Stomach smooth muscle (tissue), 2 donors: ENCODE measurements at regions not wholly inside any gene's neighbourhood (a gene's known extent, or its start where the extent isn't known, plus 50 kb on each side); places are given as distances from the start of the nearest gene placed in this dataset.

Source experiments
- H3K27ac ChIP-seq: one replicate; pipeline ENCODE4 v1.7.0; 2013; ENCODE audit warnings: mild to moderate bottlenecking, low read length, inconsistent platforms
- H3K27me3 ChIP-seq, 2 donors: one replicate each; pipeline ENCODE4 v1.7.0; 2013; ENCODE audit warnings: low read length in 2 of 2; ENCODE audit not compliant: insufficient read depth in 2 of 2, control insufficient read depth in 1 of 2
- H3K36me3 ChIP-seq, 2 donors: one replicate each; pipeline ENCODE4 v1.7.0; 2013; ENCODE audit warnings: low read length in 2 of 2; ENCODE audit not compliant: control insufficient read depth in 2 of 2, insufficient read depth in 2 of 2
- H3K4me1 ChIP-seq: one replicate; pipeline ENCODE4 v1.7.0; 2013; ENCODE audit warnings: low read length; ENCODE audit not compliant: control insufficient read depth, insufficient read depth
- H3K4me3 ChIP-seq, 2 donors: one replicate each; pipeline ENCODE4 v1.7.0; 2013; ENCODE audit warnings: low read length in 2 of 2
- H3K9ac ChIP-seq, 2 donors: one replicate each; pipeline ENCODE4 v1.7.0; 2013; ENCODE audit warnings: low read length in 2 of 2, mild to moderate bottlenecking in 1 of 2
- H3K9me3 ChIP-seq, 2 donors: one replicate each; pipeline ENCODE4 v1.7.0; 2013; ENCODE audit warnings: low read length in 2 of 2; ENCODE audit not compliant: control insufficient read depth in 2 of 2
- donor health status: healthy.
- donor health status: Pancreatic carcinoma.

- Histone ChIP-seq H3K4me3 (no peak overlapping the region), H3K36me3 (no peaks in the 10 kb centered on the region), H3K4me1 (no peaks in the 10 kb centered on the region), H3K9me3 (no peaks in the 10 kb centered on the region), H3K9ac (no peak overlapping the region), H3K27me3 (no peaks in the 10 kb centered on the region), H3K27ac (no peak overlapping the region)
These were observed 1521.3 kb upstream of the AGA start for GRCh38 chr4:178963446-178964045.

GRCh38 chr4:178966644-178967043 lies 1524.4 kb upstream of the AGA start:
- no peaks in the 10 kb centered on the region for H3K27me3 ChIP-seq
- H3K27ac ChIP-seq = no peak overlapping the region
- no peak overlapping the region for H3K9ac ChIP-seq
- H3K4me1 ChIP-seq = no peaks in the 10 kb centered on the region
- no peak overlapping the region for H3K4me3 ChIP-seq
- no peaks in the 10 kb centered on the region for H3K36me3 ChIP-seq
- no peaks in the 10 kb centered on the region for H3K9me3 ChIP-seq

DNA sequence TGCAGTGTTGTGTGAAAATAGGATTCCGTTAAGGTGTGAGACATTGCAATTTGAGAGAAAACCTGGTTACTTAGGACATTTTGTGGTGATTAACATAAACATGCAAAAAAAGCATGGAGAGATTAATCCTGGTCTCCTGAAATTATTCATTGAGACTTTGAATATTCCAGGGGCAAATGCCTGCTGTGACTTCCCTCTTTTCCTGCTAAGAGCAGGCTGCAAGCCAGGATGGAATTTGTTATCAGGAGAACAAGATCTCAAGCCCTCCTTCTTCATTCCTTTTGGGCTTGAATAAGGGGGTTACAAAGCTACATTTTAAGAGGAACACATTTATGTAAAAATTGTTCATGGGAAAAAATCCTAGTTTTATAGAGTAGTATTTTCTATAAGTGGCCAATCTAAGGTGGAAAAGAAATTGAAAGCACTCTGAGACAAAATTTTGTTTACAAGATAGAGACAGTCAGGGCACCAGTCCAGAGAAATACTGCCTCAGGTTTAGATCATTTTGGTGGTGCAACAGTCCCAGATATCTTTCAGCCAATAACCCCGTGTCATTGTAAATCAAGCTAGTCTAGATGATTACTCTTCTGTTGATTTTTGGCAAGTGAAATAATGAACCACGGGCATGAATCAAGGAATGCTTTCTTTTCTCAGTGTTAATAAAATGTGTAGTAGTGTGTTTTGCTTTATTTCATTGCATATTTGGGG lies 1528.3 kb upstream of the AGA start:
- Histone ChIP-seq H3K4me1 (no peaks in the 10 kb centered on the region), H3K27me3 (no peaks in the 10 kb centered on the region), H3K9me3 (no peaks in the 10 kb centered on the region), H3K4me3 (no peak overlapping the region), H3K9ac (no peak overlapping the region), H3K27ac (no peak overlapping the region), H3K36me3 (no peaks in the 10 kb centered on the region)

GRCh38 chr4:178976861-178977260 lies 1534.6 kb upstream of the AGA start:
- H3K4me1 ChIP-seq = no peaks in the 10 kb centered on the region
- no peak overlapping the region for H3K27ac ChIP-seq
- H3K4me3 ChIP-seq = no peak overlapping the region
- no peaks in the 10 kb centered on the region for H3K36me3 ChIP-seq
- no peaks in the 10 kb centered on the region for H3K9me3 ChIP-seq
- no peak overlapping the region for H3K9ac ChIP-seq
- H3K27me3 ChIP-seq = no peaks in the 10 kb centered on the region

- Histone ChIP-seq H3K9ac (no peak overlapping the region), H3K27ac (no peak overlapping the region), H3K4me3 (no peak overlapping the region), H3K27me3 (no peaks in the 10 kb centered on the region), H3K4me1 (no peaks in the 10 kb centered on the region), H3K9me3 (no peaks in the 10 kb centered on the region), H3K36me3 (no peaks in the 10 kb centered on the region)
These were observed 1551.1 kb upstream of the AGA start for GRCh38 chr4:178993306-178993705.

DNA sequence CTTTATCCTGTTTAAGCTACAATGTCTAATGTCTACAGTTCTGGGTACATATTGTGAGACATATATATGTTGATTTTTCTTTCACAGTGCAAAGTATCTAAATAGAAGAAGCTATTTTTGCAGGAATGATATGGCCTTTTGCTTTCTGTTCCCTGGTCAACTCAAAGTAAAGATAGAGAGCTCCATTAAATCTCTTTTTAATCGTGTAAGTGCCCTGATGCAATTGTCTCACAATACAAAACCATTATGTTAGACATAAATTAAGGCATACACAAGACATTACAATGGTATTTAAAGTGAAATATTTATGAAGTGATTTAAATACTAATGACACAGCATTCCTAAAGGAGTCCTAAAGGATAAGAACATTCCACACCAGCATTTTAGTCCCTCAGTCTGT lies 1559.7 kb upstream of the AGA start:
- H3K27ac ChIP-seq = no peak overlapping the region
- H3K4me1 ChIP-seq = no peaks in the 10 kb centered on the region
- H3K36me3 ChIP-seq = no peaks in the 10 kb centered on the region
- H3K9ac ChIP-seq = no peak overlapping the region
- H3K4me3 ChIP-seq = no peak overlapping the region
- no peaks in the 10 kb centered on the region for H3K27me3 ChIP-seq
- no peaks in the 10 kb centered on the region for H3K9me3 ChIP-seq

GRCh38 chr4:179007755-179008154 lies 1565.5 kb upstream of the AGA start:
- H3K4me3 ChIP-seq = no peak overlapping the region
- no peaks in the 10 kb centered on the region for H3K36me3 ChIP-seq
- H3K27ac ChIP-seq = no peak overlapping the region
- no peaks in the 10 kb centered on the region for H3K4me1 ChIP-seq
- no peak overlapping the region for H3K9ac ChIP-seq
- H3K9me3 ChIP-seq = no peaks in the 10 kb centered on the region
- H3K27me3 ChIP-seq = no peaks in the 10 kb centered on the region

DNA sequence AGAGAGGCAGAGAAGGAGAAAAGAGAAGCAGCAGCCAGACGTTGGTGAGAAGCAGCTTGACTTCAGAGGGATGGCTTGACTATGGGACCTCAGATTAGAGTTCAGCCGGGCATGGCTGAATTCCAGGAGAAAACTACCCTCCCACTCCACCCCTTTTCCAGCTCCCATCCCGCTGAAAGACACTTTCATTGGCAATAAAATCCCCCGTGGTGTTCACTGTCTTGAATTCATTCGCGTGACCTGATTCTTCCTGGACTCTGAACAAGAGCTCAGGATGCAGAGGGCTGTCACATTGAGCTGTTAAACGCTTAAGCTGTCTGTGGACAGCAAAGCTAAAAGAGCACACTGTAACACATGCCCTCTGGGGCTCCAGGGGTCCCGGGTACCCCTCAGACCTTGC lies 1575.3 kb upstream of the AGA start:
- Histone ChIP-seq H3K27ac (no peak overlapping the region), H3K9ac (no peak overlapping the region), H3K9me3 (no peaks in the 10 kb centered on the region), H3K27me3 (no peaks in the 10 kb centered on the region), H3K36me3 (no peaks in the 10 kb centered on the region), H3K4me1 (no peaks in the 10 kb centered on the region), H3K4me3 (no peak overlapping the region)

DNA sequence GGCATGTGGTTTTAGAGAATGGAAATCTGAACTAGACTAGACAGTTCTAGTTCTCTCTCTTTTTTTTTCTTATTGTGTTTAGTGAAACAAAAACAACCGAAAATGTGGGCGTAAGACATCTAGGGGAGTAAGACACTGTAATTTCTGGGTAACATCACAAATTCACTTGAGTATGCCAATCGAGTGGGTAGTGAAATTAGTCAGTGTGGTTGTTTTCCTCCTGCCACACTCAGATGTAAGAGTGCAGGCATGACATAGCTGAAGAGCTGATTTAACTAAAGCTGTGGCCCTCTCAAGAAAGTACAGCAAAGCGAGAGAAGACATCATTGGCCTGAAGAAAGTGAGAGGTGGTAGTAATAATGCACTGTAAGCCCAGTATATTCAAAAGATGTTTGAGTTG lies 1585.3 kb upstream of the AGA start:
- H3K27me3 ChIP-seq = no peaks in the 10 kb centered on the region

DNA sequence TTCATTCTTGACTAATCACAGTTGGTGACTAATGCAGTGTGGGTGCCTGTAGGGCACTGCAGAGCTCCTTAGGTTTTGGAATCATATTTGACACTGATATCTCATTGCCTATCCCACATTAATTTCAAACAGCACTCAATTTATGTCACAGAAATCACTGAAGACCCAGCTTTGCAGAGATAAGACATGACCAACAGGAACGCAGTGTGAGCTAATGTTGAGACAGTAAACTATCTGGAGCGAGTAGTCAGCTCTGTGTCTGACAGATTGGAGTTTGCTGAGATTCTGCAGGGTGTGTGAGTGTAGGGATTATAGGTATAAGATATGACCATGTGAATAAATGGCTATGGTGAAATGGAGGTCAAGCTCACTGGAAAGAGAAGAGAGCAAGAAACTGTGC lies 1586.1 kb upstream of the AGA start:
- no peaks in the 10 kb centered on the region for H3K27me3 ChIP-seq

More for the DNA sequence above, 1585.3 kb upstream of the AGA start:
- H3K27ac ChIP-seq = no peak overlapping the region
- no peak overlapping the region for H3K9ac ChIP-seq
- H3K4me1 ChIP-seq = no peaks in the 10 kb centered on the region
- H3K36me3 ChIP-seq = no peaks in the 10 kb centered on the region
- H3K4me3 ChIP-seq = no peak overlapping the region
- H3K9me3 ChIP-seq = no peaks in the 10 kb centered on the region

GRCh38 chr4:179029683-179030082 lies 1587.4 kb upstream of the AGA start:
- H3K36me3 ChIP-seq = no peaks in the 10 kb centered on the region
- H3K9ac ChIP-seq = no peak overlapping the region
- H3K27ac ChIP-seq = no peak overlapping the region
- H3K4me1 ChIP-seq = no peaks in the 10 kb centered on the region
- H3K27me3 ChIP-seq = no peaks in the 10 kb centered on the region
- H3K4me3 ChIP-seq = no peak overlapping the region
- no peaks in the 10 kb centered on the region for H3K9me3 ChIP-seq

More for the DNA sequence above, 1586.1 kb upstream of the AGA start:
- Histone ChIP-seq H3K36me3 (no peaks in the 10 kb centered on the region), H3K9ac (no peak overlapping the region), H3K27ac (no peak overlapping the region), H3K4me3 (no peak overlapping the region), H3K9me3 (no peaks in the 10 kb centered on the region), H3K4me1 (no peaks in the 10 kb centered on the region)
